GM21528 (cell line): ENCODE measurements at regions not wholly inside any gene's neighbourhood (a gene's known extent, or its start where the extent isn't known, plus 50 kb on each side); places are given as distances from the start of the nearest gene placed in this dataset.

ENCODE experiments used
- ATAC-seq: cut with Tn5 transposase; IDR thresholded peaks from one replicate; pipeline ENCODE4 v1.9.1; 2021; ENCODE audit warnings: mild to moderate bottlenecking, moderate library complexity; ENCODE audit not compliant: unreplicated experiment, low FRiP score

DNA sequence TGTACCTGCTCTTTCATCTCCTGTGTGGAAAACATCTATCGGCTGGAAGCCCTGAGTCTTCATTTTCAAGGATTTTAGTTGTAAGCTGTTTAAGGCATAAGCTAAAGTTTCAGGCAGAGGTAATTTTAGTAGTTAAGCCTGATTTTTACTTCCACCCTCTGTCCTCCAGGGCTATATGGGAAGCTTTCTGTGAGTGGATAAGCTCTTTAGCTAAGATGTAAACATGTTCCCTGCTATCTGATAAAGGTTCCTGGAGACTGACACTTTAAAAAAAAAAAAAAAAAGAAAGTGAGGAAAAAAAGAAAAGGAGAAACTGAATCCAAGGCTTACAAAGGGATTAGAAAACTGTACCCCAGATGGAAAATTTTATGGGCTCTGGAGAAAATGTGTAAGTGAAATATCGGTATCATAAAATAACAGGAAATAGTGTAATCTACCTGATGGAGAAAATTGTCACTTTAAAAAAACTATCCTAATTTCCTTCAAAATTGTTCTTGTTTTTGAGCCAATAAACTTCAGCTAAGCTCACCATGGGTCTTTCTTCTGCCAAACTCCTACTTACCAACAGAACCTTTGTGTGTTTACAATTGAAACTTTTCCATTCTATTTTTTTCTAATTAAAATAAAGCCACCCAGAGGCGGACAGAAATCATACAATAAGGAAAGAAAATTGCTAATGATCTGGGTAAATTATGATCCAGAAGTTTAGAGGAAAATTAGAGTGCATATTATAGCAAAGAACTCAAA lies 180.5 kb downstream of the TGFB2 start:
- ATAC-seq: no peak

DNA sequence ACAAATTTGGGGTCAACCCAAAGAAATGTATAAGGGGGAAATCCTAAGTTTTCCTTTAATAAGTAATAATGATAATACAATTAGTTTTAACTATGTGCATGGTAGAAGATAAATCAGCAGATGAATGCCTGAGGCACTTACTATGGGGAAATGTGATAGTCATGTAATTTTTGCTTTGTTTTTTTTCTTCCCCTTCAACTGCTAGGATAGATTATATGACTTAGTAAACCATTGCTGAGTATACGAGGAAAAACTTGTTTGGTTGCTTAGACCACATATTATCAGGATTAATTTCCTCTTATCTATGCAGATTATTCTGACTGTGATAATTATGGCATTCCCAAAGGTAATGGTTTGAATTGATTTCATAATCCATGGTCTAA lies 181.1 kb downstream of the TGFB2 start:
- no peak for ATAC-seq

DNA sequence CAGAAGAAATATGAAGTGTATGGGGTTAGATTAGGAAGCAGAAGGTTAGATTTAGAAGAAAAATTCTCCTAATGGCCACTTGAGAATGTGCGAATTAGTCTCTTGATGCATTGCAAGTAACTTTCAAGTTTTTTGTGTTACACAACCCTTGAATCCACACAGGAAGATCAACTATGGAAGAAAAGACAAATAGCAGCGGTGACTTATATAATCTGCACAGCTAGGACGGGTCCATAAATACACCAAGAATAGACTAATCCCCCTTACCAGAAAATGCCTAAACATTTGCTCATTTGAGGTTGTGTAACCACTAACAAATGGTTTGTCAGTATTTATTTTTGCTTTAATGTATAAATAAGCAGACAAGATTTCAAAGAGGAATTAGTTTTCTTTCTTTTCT lies 182.6 kb downstream of the TGFB2 start:
- ATAC-seq: no peak

DNA sequence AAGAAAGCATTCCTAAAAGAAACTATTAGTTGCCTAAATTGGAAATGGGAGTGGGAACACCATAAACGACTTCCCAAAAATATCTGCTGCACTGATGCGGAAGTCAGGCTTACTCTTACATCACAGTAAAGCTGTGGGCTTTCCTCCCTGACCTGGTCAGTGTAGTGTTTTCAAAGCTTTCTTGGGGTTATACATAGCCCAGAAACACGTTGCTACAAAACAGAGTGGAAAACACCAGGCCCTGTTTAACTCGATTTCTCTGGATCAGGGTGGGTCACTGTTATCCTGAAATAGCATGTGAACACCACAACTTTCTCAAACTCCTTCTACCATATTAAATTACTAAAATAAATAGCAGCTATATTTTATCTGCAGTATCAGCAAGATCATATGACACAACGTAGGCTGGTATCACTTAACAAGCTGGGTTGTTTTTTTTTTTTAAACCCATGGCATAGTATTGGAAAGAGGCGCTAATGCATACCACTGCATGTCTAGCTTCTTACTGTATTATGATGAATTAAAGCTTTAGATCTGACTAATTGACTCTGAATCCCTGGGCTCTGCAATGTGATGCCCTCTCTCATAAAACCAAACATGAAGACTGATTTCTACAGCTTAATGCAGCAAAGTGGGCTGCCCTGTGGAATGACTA lies 184.6 kb downstream of the TGFB2 start:
- ATAC-seq: no peak

DNA sequence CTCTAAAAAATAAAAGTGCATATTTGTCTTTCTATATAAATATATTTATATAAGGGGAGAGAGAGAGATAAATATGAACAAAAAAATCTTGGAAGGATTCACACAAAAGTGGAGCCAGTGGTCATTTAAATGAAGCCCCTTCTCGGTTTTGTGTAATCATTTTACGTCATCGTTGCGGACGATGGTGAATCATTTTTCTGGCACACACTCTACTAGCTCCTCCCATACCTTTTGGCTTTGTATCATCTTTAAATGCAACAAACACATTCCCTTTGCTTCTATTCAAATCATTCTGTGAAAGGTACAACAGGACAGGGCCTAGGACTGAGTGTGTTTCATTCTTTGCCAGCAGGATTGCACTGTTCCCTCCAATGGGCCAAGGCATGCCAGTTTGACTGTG lies 186.8 kb downstream of the TGFB2 start:
- no peak for ATAC-seq

DNA sequence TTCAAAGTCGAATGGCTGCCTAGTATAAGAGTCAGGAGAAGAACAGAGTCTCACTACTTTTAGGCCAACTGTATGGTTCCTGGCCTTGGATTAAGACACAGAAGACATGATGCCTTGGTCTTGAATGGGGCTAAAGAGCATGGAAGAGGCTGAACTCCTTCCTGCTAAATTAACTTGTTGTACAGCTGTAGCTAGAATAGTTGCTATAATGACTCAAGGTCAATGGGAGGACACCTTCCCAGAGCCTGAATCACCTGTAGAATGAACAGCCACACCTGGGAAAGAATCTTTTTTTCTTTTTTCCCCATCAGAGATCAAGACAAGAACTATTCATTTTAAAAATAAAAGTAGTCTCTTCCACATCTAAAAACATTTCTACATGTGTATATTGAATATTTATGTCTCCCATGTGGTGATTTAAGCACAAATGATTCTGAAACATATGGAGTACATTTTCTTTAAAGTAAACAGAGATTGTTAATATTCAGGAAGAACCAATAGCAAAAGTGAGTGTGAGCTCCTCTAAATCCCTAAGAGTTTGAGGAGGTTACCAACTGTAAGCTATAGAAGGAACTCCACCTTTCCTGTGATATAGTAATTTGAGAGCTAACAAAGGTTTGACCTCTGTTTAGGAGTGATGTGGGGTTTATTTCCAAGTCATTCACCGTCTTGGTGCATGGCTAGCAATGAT lies 191.3 kb downstream of the TGFB2 start:
- no peak for ATAC-seq

DNA sequence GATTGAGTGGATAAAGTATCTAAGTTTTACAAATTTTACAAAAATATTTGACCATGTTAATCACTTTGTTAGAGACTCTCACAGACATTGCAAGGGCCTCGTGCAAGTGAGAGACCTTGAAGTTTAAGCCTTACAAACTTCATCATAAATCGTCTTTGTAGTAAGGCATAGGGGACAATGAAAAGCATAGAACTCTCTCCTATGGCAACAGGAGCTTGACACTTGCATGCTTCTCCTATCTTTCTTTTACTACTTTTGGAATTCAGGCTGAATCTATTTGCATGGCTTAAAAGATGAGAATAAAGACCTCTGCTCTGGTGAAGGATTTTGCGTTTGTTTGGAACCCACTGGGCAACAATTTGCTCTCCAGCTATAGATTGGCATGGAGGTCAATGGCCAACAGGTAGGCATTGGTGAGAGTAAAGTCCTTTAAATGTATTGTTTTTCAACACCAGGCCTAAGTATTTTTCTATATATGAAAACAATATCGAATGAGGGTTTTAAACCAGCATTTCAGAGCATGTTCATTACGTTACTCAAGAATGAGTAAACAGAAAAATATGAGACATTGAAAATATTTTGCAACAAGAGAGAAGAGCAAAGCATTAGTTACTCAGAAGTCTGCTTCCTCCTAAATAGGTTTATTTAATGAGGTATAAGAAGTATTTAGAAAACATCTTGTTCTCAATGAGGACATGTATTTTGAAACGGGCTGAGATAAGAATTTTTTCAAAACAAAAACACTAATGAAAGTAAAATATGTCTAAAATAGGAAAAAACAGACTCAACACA lies 192.2 kb downstream of the TGFB2 start:
- no peak for ATAC-seq

DNA sequence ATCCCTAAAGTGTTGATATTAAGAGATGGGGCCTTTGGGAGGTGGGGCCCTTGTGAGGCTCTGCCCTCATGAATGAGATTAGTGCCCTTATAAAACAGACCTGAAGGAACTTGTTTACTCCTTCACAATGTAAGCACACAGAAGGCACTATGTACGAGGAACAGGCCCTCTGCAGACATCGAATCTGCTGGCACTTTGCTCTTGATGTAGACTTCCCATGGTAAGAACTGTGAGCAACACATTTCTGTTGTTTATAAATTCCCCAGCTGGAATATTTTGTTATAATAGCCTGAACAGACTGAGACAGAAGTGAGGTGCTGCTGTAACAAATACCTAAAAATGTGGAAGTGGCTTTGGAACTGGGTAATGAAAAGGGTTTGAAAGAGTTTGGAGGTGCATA lies 193.2 kb downstream of the TGFB2 start:
- no peak for ATAC-seq

DNA sequence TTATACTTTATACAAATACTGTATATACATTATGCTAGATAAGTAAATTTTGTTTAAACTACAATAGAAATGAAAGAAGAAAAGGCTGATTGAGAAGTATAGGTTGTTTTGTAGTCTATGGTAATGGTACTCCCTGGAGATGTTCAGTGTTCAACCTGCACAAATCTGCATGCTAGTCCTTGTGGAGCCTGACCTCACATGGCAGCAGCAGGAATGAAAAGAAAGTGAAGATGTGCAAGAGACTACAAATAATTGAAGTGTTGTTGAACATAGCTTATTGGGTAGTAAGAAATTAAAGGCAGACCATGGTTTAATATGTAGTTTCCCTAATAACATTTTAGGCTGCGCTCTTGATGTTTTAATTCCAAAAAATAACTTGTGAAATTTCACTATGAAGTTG lies 201.2 kb downstream of the TGFB2 start:
- no peak for ATAC-seq

DNA sequence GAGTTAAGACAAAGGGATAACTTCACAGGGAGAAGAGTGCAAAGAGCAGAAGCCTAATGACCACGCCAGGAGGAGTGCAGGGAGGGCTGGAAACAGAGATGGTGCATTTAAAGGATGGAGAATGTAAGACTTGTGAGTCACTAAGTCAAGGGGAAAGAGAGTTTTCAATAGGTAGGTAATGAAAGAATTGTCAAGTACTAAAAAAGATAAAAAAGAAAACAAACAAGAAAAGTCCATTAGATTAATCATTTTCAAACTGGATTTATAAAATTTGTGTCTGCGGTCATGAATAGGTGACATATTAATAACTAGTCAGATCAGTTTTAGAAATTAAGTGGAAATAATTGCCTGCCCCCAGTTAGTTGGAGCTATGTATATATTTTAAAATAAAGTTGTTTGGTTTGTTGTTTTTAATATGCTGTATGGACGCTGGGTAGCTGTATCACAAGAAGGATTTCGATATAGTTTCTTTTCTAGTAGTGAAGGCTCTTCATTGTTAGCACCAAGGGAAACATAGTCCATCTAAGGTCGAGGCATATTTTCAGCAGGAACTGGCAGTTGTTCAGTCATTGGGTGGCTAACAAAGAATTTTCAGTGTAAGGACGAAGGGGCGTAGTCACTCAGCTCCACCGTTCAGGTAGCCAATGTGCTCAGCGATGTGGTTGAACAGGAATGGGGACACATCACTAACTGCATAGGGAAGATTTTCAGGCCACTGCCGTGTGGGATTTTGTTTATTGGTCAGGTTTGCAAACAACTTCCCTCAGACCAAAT lies 203.0 kb downstream of the TGFB2 start:
- no peak for ATAC-seq

DNA sequence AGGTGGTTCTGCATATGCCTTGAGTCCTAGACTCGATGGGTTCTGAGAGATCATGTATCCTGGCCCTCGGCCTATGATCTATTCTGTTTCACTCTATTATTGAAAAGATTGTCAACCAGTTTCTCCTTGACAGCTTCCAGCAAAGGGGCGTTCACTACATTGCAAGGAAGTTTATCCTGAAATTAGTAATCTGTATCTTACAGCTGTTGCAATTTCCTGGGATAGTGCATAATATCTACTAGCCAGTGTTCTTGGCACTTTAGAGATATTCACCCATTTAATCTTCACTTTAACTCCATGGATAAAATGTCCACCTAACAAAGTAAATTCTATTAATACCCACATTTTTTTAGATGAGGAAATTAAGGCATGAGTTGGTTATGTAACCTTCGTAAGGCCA lies 203.6 kb downstream of the TGFB2 start:
- no peak for ATAC-seq

DNA sequence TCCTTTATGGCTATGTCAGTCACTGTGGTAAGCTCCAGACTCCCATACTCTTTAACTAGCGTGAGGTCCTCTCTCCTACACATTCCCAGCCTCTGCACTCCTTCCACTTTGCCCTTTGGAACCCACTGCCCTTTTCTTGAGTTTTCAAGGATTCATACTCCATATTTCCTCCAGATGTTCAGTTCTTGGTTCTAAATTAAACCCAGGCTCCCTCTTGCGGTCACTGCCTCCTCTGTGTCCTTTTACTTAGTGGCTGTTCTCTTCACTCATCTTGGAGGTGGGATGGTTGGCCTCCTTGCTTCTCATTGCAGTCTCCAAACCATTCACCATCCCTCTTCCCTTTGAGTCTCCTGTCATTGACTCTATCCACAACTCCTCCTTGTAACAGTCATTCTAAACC lies 208.1 kb downstream of the TGFB2 start:
- no peak for ATAC-seq

DNA sequence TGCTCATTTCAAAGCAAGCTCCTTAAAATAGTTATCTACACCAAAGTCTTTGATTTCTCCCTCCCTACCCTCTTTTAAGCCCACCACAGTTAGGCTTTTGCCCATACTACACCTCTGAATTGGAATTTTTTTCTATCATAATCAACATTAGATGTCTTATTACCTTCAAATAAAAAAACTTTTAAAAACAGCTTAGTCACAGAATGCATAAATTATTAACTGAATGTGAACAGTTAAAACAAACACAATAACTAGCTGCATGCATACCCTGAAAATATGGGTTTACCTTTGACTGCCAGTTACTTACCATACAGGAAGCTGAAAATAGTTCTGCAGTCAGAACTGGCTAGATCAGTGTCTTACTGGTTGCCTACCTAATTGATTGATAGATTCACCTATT lies 210.9 kb downstream of the TGFB2 start:
- no peak for ATAC-seq

DNA sequence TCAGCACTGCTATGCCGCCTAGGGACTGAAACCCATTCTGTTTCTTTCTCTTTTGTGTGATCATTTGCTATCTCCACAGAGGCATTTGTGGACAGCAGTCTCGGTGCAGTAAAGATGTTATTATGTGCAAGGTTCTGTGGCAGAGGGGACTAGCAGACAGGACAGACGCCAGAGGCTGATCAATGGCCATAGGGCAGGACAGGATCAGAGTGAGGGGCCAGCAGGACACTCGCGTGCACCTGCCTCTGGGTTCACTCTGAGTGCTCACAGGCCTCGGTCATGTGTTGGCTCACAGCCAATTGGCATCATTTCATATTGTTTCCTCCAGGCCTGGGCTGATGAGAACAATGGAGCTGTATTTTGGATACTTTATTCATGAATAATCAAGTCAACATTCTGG lies 212.6 kb downstream of the TGFB2 start:
- no peak for ATAC-seq

DNA sequence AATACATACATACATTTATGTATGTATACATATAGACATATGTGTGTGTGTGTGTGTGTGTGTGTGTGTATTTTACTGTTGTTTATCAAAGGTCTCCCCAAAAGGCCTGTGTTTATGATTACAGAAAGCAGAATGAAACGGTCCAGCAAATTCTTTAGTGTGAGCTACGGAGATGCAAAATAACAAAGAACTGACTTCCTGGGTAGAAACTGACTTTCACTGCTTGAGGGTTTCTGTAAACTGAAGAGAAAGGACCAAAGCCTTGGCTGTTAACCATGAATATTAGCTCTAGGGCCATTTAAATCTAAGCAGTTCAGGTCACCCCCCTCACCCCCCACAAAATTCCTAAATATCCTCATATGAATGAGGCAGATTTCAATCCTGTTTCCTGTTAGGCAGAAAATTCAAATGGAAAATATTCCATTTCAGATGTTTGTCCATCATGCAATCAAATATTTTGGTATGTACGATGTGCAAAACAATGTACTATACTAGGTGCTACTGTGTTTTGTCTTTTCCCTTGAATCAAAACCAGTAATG lies 213.2 kb downstream of the TGFB2 start:
- no peak for ATAC-seq

DNA sequence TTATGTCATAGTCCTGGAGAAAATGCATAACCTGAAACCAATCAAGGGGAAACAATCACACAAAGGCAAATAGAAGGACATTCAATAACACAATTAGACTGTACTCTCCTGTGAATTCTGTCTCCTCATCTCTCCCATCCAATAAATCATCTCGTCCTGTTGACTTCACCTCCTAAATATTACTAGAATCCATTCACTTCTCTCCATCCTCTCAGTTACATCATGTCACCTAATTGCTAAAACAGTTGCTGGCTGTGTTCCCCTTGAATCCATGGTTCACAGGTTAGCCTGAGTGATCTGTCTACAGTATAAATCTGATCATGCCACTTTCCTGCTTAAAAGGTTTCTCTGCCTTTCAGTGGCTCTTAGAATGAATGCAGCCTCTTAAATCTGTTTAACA lies 220.2 kb downstream of the TGFB2 start:
- ATAC-seq: no peak

DNA sequence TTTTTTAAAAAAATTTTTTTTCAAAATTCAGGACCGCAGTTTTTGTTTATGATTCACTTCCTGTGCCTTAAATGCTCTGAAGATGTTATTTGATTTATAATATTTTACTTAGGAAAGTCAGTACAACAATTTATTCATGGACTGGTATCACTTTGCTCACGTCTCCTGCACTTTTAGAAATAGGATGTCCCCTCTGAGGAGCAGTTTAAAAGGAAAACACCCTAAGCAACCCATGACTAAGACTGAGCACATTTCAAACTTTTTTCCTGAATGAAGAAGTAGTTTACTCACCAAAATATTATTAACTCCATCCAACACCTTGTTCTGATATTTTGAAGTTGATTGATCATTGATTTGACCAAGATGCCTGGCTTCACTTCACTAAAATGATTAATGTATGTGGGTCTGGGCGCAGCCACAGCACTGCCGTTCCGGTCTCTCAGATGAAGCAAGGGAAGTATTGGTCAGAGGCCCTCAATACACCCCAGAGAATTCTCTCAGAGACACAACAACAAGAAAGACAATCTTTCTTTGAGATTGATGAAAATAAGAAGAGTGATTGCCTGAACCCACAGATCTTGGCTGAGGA lies 223.9 kb downstream of the TGFB2 start:
- no peak for ATAC-seq

DNA sequence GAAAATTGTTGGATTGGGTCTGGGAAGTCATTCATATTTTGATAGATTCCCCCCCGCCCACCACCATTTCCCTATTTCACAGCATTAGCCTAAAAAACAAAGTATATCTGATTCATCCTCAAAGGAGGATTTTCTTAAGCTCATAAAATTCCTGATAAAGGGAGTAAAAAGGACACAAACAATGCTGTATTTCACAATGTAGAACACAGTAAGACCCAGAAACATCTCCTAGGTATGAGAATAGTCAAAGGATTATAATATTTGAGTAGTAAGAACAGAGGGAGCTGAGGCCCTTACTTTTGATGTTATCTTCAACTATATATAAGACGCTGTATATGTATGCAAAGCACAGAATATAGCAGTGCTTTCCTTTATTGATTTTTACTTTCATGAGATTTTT lies 225.3 kb downstream of the TGFB2 start:
- no peak for ATAC-seq

DNA sequence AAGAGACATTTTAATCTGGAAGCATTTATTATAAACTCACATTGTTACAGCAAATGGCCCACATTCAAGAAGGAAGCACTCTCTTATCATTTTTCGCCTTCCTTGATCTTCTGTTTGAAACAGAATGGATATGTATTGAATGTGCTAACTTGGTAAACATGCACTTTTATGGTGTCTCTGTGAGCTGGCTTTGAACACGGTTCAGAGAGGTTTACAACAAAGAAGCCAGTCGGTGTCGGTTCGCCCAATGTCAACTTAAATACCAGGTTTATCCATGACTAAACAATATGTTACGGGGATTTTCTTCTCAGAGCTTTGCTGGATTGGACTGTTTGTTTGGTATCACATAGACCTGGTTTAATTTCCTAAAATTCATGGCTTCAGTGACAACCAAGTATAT lies 226.4 kb downstream of the TGFB2 start:
- no peak for ATAC-seq

DNA sequence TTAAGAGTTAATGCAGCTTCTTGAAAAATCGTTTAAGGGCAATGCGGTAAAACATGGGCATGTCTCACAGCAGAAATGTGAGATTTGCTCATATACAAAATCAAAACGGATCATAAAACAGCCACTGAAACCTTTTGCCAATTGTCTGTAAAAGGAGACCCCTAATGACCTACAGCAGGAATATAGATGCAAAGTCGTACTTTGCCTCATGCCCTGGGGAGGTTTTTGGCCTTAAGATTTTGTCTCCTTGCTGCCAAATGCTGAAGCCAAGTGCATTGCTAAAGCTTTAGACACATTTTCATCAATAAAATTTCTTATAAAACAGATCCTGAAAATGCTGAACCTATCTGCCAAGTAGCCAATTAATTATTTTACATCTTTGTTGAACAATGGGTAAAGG lies 226.9 kb downstream of the TGFB2 start:
- no peak for ATAC-seq
